ENCODE measurements at regions not wholly inside any gene's neighbourhood (a gene's known extent, or its start where the extent isn't known, plus 50 kb on each side); places are given as distances from the start of the nearest gene placed in this dataset.
"Not testable (repeated sequence)": the region's sequence is repeated elsewhere in the genome, so short reads cannot be mapped to it uniquely, and the experiment has no call there.

- not testable (repeated sequence) for DNase-seq (ENCODE audit: low read depth)
These were observed 147.4 kb downstream of the NPIPB11 start for GRCh38 chr16:29258946-29259634.

GRCh38 chr16:29257419-29258336 lies 148.8 kb downstream of the NPIPB11 start:
- not testable (repeated sequence) for DNase-seq (ENCODE audit: low read depth)

GRCh38 chr16:29256501-29256981 lies 150.0 kb downstream of the NPIPB11 start:
- no peak for DNase-seq (ENCODE audit: low read depth)

- DNase-seq (ENCODE audit: low read depth) = not testable (repeated sequence)
These were observed 150.6 kb downstream of the NPIPB11 start for GRCh38 chr16:29255957-29256356.

- not testable (repeated sequence) for DNase-seq (ENCODE audit: low read depth)
These were observed 151.1 kb downstream of the NPIPB11 start for GRCh38 chr16:29255496-29255796.

GRCh38 chr16:29254676-29255495 lies 151.6 kb downstream of the NPIPB11 start:
- no peak for DNase-seq (ENCODE audit: low read depth)

GRCh38 chr16:29253716-29254590 lies 152.6 kb downstream of the NPIPB11 start:
- DNase-seq (ENCODE audit: low read depth) = not testable (repeated sequence)

- not testable (repeated sequence) for DNase-seq (ENCODE audit: low read depth)
These were observed 153.4 kb downstream of the NPIPB11 start for GRCh38 chr16:29253066-29253590.

- not testable (repeated sequence) for DNase-seq (ENCODE audit: low read depth)
These were observed 154.2 kb downstream of the NPIPB11 start for GRCh38 chr16:29252311-29252710.

GRCh38 chr16:29251571-29252011 lies 154.9 kb downstream of the NPIPB11 start:
- DNase-seq (ENCODE audit: low read depth) = not testable (repeated sequence)

GRCh38 chr16:29250923-29251434 lies 155.5 kb downstream of the NPIPB11 start:
- DNase-seq (ENCODE audit: low read depth) = not testable (repeated sequence)

- not testable (repeated sequence) for DNase-seq (ENCODE audit: low read depth)
These were observed 156.0 kb downstream of the NPIPB11 start for GRCh38 chr16:29250469-29250868.

GRCh38 chr16:29248940-29249318 lies 157.6 kb downstream of the NPIPB11 start:
- DNase-seq (ENCODE audit: low read depth) = not testable (repeated sequence)

GRCh38 chr16:29248306-29248939 lies 158.1 kb downstream of the NPIPB11 start:
- DNase-seq (ENCODE audit: low read depth) = not testable (repeated sequence)

- DNase-seq (ENCODE audit: low read depth) = not testable (repeated sequence)
These were observed 160.4 kb downstream of the NPIPB11 start for GRCh38 chr16:29246091-29246490.

- no peak for DNase-seq (ENCODE audit: low read depth)
These were observed 168.5 kb downstream of the NPIPB11 start for GRCh38 chr16:29237971-29238370.

- DNase-seq (ENCODE audit: low read depth) = not testable (repeated sequence)
These were observed 169.0 kb downstream of the NPIPB11 start for GRCh38 chr16:29237495-29237894.

GRCh38 chr16:29237023-29237422 lies 169.5 kb downstream of the NPIPB11 start:
- not testable (repeated sequence) for DNase-seq (ENCODE audit: low read depth)

- DNase-seq (ENCODE audit: low read depth) = not testable (repeated sequence)
These were observed 170.6 kb downstream of the NPIPB11 start for GRCh38 chr16:29235836-29236370.

All from stimulated activated CD8-positive, alpha-beta memory T cell treated with anti-CD3 and anti-CD28 coated beads, Interleukin-12 subunit alpha, Interleukin-12 subunit beta, amount 100 ng/mL, for 4 hours (primary cell).